GM21786 (cell line): ENCODE measurements at regions not wholly inside any gene's neighbourhood (a gene's known extent, or its start where the extent isn't known, plus 50 kb on each side); places are given as distances from the start of the nearest gene placed in this dataset.
"Not testable (repeated sequence)": the region's sequence is repeated elsewhere in the genome, so short reads cannot be mapped to it uniquely, and the experiment has no call there.

Experiments used
- ATAC-seq: cut with Tn5 transposase; IDR thresholded peaks from one replicate; pipeline ENCODE4 v1.9.1; 2021; ENCODE audit not compliant: unreplicated experiment

DNA sequence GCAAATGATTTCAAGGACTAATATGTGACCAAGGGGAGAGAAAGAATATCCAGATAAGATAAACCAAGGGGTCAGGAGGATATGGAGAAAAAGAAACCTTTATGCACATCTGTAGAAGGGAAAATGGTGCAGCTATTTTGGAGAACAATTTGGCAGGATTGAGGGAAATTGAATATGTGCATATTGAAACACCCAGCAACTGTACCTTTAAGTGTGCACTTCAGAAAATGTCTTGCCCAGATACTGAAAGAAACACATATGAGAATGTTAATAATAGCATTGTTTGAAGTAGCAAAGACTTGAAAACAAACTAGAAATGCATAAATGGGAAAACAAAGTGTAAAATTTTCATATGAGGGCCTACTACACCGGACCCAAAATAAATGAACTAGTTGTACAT is 599.6 kb downstream of the PSAT1 start:
- ATAC-seq, result no peak

- ATAC-seq, result no peak
Observed at GRCh38 chr9:78898234-78898633, 601.3 kb downstream of the PSAT1 start.

- no peak for ATAC-seq
Observed at GRCh38 chr9:78899006-78899405, 602.1 kb downstream of the PSAT1 start.

DNA sequence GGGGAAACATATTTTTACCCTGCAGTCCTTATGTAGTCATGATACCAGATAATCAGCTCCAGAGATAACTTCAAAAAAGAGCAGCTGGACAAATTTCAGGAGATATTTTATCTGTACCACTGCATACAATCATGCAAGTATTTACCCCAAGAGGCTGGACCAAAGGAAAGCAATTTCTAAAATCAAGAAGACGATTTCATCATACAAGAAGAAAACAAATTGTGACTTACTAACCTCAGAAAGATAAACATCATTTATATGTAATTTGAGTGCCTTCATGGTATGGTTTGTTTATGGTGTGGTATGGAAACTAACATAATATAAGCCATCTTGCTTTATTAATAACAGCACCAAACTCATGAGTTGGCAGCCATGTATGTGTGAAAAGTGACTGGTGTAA is 603.6 kb downstream of the PSAT1 start:
- ATAC-seq, result no peak

GRCh38 chr9:78902051-78902450 is 605.1 kb downstream of the PSAT1 start:
- ATAC-seq, result no peak

- no peak for ATAC-seq
Observed at GRCh38 chr9:78903581-78903980, 606.7 kb downstream of the PSAT1 start.

DNA sequence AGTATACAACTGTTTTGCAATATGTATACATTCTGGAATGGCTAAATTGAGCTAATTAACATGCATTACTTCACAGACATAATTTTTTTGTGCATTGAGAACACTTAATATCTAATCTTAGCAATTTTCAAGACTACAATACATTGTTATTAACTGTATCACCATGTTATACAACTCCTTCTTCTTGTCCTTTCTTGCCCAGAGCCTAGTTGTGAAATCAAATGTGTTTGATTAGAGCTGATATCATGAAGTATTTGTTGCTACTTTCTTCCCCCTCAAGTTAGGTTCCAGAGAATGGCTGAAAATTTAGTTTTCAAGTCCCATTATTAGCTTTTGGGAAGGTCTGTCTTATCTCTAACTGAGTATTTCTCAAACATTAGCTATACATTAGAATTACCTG is 607.8 kb downstream of the PSAT1 start:
- ATAC-seq, result no peak

- ATAC-seq, result no peak
Observed at GRCh38 chr9:78905387-78905786, 608.5 kb downstream of the PSAT1 start.

- ATAC-seq, result no peak
Observed at GRCh38 chr9:78905986-78906755, 609.2 kb downstream of the PSAT1 start.

DNA sequence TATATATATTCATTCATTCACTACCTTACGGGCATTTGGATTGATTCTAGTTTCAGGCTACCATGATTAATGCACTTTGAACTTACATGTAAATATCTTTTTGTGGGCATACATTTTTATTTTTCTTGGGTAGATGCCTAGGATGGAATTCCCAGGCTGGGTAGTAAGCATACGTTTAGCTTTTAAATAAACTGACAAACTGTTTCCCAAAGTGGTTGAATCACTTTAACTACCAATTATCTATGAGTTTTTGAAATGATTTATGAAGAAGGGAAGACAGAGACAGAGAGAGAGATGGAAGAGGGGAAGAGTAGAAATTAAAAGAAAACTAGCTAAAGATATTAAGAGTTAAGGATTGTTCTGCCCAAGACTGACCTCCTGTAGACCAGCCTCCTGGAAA is 612.6 kb downstream of the PSAT1 start:
- no peak for ATAC-seq

DNA sequence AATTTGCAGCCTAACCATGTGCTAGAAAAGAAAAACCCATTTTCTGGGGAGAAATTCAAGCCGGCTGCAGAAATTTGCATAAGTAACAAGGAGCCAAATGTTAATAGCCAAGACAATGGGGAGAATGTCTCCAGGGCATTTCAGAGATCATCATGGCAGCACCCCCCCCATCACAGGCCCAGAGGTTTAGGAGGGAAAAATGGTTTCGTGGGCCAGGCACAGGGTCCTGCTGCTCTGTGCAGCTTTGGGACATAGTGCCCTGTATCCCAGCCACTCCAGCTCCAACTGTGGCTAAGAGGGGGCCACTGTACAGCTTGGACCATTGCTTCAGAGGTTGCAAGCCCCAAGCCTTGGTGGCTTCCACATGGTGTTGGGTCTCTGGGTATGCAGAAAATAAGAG is 620.0 kb downstream of the PSAT1 start:
- ATAC-seq, result not testable (repeated sequence)

GRCh38 chr9:78918976-78919375 is 622.1 kb downstream of the PSAT1 start:
- ATAC-seq, result no peak

DNA sequence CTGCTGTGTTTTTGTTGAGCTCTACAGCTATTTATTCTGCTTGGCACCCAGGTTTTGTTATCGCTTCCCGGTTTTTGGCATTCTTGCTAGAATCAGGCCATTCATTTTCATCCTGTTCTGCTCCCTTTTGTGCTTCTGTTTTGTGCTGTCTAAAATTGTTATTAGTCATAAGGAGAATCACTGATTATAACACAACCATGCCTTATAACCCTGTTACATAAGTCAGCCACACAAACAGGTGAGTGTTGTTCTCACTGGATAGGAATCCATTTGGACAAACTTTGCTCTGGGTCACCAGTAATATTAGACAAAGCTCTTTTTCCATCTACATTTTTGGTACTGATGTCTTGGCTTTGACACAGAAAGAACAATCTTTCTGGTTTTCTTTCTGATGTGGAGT is 622.8 kb downstream of the PSAT1 start:
- ATAC-seq, result no peak

DNA sequence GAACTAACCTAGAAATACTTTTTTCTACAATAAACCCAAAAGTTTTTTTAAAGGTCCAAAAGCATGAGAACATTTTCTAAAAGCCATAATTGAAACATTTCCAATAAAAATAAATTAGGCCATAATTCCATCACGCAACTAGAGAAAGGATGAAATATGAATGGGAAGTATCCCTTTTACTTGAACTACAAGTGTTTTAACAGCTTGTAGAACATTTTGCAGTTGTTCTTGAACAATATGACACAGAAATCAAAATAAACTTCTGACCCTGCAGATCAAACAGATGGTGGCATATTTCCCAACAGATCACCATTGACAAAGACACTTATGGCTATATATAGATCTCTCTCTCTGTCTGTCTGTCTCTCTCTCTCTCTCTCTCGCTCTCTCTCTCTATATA is 624.4 kb downstream of the PSAT1 start:
- ATAC-seq, result no peak

GRCh38 chr9:78923966-78924659 is 627.2 kb downstream of the PSAT1 start:
- ATAC-seq, result no peak

GRCh38 chr9:78927099-78927940 is 630.4 kb downstream of the PSAT1 start:
- no peak for ATAC-seq

DNA sequence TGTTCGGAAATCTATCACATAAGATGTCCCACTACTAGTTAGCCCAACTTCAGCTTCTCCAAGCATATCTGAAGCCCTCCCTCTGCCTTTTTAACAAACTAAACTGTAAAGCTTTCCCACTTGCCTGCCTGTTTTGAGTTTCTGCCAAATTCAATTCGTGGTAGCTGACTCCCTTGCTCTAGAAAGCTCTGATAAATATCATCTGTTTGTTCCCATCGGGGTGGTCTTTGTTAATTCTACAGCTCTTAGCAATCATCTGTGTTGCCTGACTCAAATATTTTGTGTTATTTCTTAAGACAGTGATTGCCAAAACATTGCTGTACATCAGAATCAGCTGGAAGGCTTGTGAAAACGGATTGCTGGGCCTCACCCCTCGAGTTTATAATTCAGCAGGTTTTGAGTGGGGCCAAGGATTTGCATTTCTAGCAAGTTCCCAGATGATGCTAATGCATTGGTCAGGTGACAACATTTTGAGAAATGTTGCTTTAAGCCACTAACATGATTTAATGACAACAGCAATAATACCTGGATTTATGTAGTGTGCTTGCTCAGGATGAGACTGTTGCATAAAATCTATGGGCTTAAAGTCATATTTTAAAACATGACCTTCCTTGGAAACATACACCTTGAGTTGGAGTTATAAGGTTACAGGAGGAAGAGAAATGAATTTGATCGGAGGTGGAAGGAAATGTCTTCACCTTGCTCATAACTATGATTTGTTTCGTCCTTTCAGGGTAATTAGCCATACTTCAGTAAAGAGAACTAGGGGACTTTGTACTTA is 631.9 kb downstream of the PSAT1 start:
- ATAC-seq, result no peak

- ATAC-seq, result no peak
Observed at GRCh38 chr9:78930281-78930680, 633.4 kb downstream of the PSAT1 start.

- no peak for ATAC-seq
Observed at GRCh38 chr9:78932849-78933627, 636.1 kb downstream of the PSAT1 start.

DNA sequence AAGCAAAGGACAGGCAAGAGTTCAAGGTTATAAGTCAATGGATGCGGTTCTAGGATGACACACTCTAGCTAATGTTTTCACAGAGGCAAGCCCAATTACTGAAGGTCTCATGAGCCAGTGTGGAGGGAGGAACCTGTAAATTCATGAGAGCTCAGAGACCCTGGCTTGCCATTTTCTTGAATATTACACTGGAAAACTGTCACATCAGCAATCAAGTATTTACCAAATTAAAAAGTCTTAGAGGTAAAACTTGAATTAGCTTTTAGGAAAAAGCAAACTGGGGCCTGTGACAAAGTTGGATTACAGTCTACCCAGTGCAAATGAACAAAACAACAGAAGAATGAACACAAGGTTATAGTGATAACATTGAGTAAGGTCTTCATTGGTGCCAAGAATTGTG is 636.9 kb upstream of the TLE4 start:
- no peak for ATAC-seq
